ENCODE measurements at regions not wholly inside any gene's neighbourhood (a gene's known extent, or its start where the extent isn't known, plus 50 kb on each side); places are given as distances from the start of the nearest gene placed in this dataset.

- DNase-seq = no peak
These were observed 59.4 kb upstream of the ASIC2 start for GRCh38 chr17:33352526-33352925.

GRCh38 chr17:33356266-33356665 is 63.2 kb upstream of the ASIC2 start:
- DNase-seq = no peak

GRCh38 chr17:33363475-33363874 is 70.4 kb upstream of the ASIC2 start:
- no peak for DNase-seq

- DNase-seq = no peak
These were observed 73.9 kb upstream of the ASIC2 start for GRCh38 chr17:33366960-33367359.

GRCh38 chr17:33369149-33369548 is 76.1 kb upstream of the ASIC2 start:
- no peak for DNase-seq

- DNase-seq = no peak
These were observed 76.8 kb upstream of the ASIC2 start for GRCh38 chr17:33369876-33370275.

- DNase-seq = no peak
These were observed 77.3 kb upstream of the ASIC2 start for GRCh38 chr17:33370401-33370800.

DNA sequence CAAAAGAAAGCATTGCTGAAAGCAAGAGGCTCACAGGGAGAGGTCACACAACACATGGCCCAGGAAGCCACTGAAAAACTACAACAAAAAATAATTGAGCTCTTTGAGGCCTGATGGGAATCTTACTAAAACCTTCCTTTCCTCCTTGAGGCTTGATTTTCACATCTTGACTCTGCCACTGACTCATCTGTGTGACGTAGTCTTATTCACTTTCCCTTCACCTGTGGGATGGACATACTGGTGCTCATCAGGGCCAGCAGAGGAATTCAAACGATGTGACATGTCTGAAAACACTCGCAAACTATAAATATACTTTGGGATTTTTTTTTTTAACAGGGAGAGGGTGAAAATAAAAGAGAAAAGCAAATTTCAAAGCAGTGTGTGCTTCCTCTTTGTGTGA is 78.3 kb upstream of the ASIC2 start:
- DNase-seq = no peak

- no peak for DNase-seq
These were observed 80.2 kb upstream of the ASIC2 start for GRCh38 chr17:33373273-33373672.

- no peak for DNase-seq
These were observed 82.0 kb upstream of the ASIC2 start for GRCh38 chr17:33375103-33375502.

DNA sequence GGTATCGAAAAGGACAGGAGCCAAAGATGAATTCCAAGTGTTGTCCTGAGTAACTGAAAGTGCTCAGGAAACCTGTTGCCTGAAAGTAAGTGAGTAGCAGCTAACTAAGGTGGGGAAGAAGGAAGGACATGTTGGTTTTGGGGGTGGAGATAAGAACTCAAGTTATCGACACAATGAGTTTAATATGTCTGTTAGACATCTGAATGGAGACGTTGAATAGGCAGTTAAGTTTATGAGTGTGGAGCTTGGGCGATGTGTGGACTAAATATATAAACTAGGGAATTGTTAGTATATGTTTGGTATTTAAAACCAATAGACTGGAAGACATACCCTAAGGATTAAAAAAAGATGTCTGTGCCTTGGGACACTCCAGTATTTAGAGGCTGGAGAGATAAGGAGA is 82.7 kb upstream of the ASIC2 start:
- no peak for DNase-seq

- no peak for DNase-seq
These were observed 84.9 kb upstream of the ASIC2 start for GRCh38 chr17:33377837-33378595.

- DNase-seq = no peak
These were observed 88.1 kb upstream of the ASIC2 start for GRCh38 chr17:33381201-33381600.

DNA sequence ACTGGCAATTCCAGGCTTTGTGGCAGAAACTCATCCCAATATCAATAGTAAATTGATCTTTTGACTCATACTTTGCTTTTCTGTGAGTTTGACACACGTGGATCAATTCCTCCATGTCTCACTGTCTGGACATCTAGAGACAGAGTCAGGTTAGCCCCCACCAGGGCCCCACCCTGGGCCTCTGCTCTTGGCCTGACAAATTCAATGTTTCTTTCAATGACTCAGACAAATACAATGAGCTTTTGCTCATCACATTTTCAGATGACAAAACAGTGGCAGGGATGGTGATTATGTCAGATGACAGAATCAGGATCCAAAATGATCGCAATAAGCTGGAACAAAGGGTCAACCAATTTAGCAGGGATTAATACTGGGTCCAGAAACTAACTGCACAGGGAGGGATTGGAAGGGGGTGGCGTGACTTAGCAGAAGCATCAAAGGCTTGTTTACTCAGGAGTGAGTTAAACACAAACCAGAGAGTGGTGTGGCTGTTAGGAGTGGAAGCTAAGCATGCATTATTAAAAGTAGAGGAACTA is 90.5 kb upstream of the ASIC2 start:
- no peak for DNase-seq

GRCh38 chr17:33385133-33385532 is 92.0 kb upstream of the ASIC2 start:
- DNase-seq = no peak

DNA sequence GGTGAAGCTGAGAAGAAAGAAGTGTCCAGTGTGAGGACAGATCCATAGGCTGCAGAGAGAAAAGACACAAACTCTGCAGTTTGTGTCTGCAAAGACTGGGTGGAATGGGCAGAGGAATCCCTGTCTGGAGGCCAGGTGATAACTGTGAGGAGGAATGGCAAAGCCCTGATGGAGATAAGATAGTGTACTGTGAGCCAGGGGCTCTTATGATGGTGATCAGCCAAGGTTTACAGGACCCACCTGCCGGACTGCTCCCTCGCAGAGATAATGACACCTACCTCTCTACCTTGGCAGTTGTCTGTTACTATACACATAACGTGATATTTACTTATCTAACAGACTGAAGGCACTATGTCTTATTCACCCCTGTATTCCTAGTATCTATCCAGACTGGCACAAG is 92.6 kb upstream of the ASIC2 start:
- no peak for DNase-seq

DNA sequence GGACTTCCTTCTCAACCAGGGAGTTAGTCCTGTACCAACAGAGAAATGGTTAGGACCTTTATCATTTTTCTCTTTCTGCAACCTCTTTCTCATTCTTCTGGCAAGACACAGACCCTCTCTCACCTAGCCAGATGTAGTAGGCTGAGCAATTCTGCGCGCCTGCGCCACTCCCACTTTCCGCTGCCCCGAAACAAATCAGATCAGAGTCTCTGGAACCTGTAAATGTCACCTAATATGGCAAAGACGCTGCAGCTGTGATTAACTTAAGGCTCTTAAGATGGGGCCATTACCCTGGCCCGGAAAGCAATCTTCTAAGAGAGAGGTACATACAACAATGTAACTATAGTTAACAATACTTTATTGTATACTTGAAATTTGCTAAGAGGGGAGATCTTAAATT is 94.3 kb upstream of the ASIC2 start:
- DNase-seq = no peak

- no peak for DNase-seq
These were observed 96.5 kb upstream of the ASIC2 start for GRCh38 chr17:33389504-33390135.

DNA sequence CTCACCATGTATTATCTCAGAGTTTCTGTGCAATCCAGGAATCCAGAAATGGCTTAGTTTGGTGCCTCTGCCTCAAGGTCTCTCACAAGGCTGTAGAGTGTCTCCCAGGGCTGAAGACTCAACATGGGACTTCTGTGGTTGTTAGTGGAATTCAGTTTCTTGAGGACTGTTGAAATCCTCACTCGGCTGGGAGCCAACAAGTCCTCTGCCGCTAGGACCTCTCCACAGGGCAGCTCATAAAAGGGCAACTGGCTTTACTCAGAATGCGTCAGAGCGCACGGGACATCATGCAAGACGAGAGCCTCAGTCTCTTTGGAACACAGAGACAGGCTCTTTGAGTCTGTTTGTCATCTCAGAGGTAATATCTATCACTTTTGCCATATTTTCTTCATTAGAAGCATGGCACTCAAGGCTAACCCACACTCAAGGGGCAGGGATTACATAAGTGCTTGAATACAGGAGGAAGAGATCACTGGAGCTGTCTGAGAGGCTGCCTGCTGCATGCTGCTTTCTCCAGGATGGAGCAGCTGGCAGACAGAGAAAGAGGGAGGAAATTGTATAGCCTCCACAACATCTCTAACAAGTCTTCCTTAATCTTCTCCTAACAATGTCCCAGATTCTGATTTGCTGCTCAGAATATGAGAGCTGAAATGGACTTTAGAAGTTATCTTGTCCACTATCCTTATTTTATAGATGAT is 97.5 kb upstream of the ASIC2 start:
- DNase-seq = no peak

DNA sequence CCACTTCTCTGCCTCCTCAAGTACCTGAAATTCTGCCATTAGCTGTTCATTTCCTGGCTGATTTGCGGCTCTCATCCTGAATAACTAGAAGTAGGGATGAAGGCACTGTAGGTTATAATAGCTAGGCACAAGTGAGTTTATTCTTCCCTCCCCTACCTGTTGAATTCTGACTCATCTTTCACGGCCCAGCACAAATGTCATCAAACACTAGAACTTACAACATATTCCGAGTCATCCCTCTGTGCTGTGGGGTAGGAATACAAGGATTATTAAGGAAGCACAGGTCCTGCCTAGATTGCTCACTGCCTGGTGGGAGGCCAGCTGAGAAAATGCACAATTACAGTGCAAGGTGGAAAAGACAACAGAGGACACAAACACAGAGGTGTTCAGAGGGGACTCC is 103.7 kb upstream of the ASIC2 start:
- no peak for DNase-seq

GRCh38 chr17:33398386-33398785 is 105.3 kb upstream of the ASIC2 start:
- DNase-seq = no peak

DNA sequence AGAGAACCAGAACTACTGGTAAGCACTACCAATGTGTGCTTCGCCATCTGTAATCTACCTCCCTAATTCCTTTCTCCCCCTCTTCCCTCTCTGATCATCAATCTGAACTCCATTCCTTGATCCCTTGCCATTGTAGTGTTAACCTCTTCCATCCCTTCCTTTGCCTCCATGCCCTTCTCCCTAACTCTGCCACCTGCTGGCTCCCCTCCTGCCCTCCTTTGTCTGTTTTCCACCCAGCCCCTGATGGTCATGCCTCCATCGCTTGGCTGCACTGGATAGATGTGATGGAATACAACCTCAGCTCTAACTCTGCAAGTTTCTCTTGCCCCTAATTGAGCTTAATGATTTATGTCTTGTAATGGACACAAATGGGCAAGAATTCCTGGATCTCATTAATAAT is 108.2 kb upstream of the ASIC2 start:
- no peak for DNase-seq

GRCh38 chr17:33403194-33403593 is 110.1 kb upstream of the ASIC2 start:
- no peak for DNase-seq
